GM19467 (cell line): ENCODE measurements at regions not wholly inside any gene's neighbourhood (a gene's known extent, or its start where the extent isn't known, plus 50 kb on each side); places are given as distances from the start of the nearest gene placed in this dataset.

Source experiments
- ATAC-seq: cut with Tn5 transposase; IDR thresholded peaks from one replicate; pipeline ENCODE4 v1.9.1; 2021; ENCODE audit warnings: mild to moderate bottlenecking, moderate library complexity; ENCODE audit not compliant: unreplicated experiment

GRCh38 chr4:126265888-126266287 lies 951.1 kb downstream of the FAT4 start:
- ATAC-seq = no peak

GRCh38 chr4:126267689-126268088 lies 952.9 kb downstream of the FAT4 start:
- no peak for ATAC-seq

GRCh38 chr4:126268106-126268505 lies 953.4 kb downstream of the FAT4 start:
- no peak for ATAC-seq

GRCh38 chr4:126269106-126269505 lies 954.4 kb downstream of the FAT4 start:
- no peak for ATAC-seq

- ATAC-seq = no peak
These were observed 956.5 kb downstream of the FAT4 start for GRCh38 chr4:126271292-126271691.

GRCh38 chr4:126273746-126274145 lies 959.0 kb downstream of the FAT4 start:
- ATAC-seq = no peak

- no peak for ATAC-seq
These were observed 977.1 kb downstream of the FAT4 start for GRCh38 chr4:126291886-126292285.

- ATAC-seq = no peak
These were observed 983.5 kb downstream of the FAT4 start for GRCh38 chr4:126298271-126298670.

- ATAC-seq = no peak
These were observed 991.6 kb downstream of the FAT4 start for GRCh38 chr4:126306152-126306869.

GRCh38 chr4:126318376-126318775 lies 1003.6 kb downstream of the FAT4 start:
- no peak for ATAC-seq

GRCh38 chr4:126328914-126329313 lies 1014.2 kb downstream of the FAT4 start:
- ATAC-seq = no peak

GRCh38 chr4:126338548-126338947 lies 1023.8 kb downstream of the FAT4 start:
- no peak for ATAC-seq

- ATAC-seq = no peak
These were observed 1027.2 kb downstream of the FAT4 start for GRCh38 chr4:126341927-126342326.

GRCh38 chr4:126344472-126344871 lies 1029.7 kb downstream of the FAT4 start:
- ATAC-seq = no peak

- no peak for ATAC-seq
These were observed 1031.9 kb downstream of the FAT4 start for GRCh38 chr4:126346654-126347053.

GRCh38 chr4:126354784-126355183 lies 1040.0 kb downstream of the FAT4 start:
- no peak for ATAC-seq

- no peak for ATAC-seq
These were observed 1043.3 kb downstream of the FAT4 start for GRCh38 chr4:126358041-126358440.

GRCh38 chr4:126361287-126361686 lies 1046.5 kb downstream of the FAT4 start:
- no peak for ATAC-seq

- ATAC-seq = no peak
These were observed 1049.7 kb downstream of the FAT4 start for GRCh38 chr4:126364311-126364911.

- no peak for ATAC-seq
These were observed 1054.3 kb downstream of the FAT4 start for GRCh38 chr4:126369076-126369475.

GRCh38 chr4:126372634-126373033 lies 1057.9 kb downstream of the FAT4 start:
- ATAC-seq = no peak

- ATAC-seq = no peak
These were observed 1060.8 kb downstream of the FAT4 start for GRCh38 chr4:126375462-126376054.
